ENCODE measurements at regions not wholly inside any gene's neighbourhood (a gene's known extent, or its start where the extent isn't known, plus 50 kb on each side); places are given as distances from the start of the nearest gene placed in this dataset.
"Not testable (repeated sequence)": the region's sequence is repeated elsewhere in the genome, so short reads cannot be mapped to it uniquely, and the experiment has no call there.

GRCh38 chr15:99486371-99487336, 79.1 kb upstream of the MEF2A start:
- peak; percentile 7 for DNase-seq

- DNase-seq: no peak
Measured at GRCh38 chr15:99487337-99487730, 78.5 kb upstream of the MEF2A start.

- no peak for DNase-seq
Measured at GRCh38 chr15:99492275-99492674, 73.5 kb upstream of the MEF2A start.

- no peak for DNase-seq
Measured at GRCh38 chr15:99492716-99493115, 73.1 kb upstream of the MEF2A start.

GRCh38 chr15:99493461-99493860, 72.3 kb upstream of the MEF2A start:
- DNase-seq: no peak

GRCh38 chr15:99494536-99495233, 71.1 kb upstream of the MEF2A start:
- not testable (repeated sequence) for DNase-seq

- no peak for DNase-seq
Measured at GRCh38 chr15:99495430-99496301, 70.1 kb upstream of the MEF2A start.

- no peak for DNase-seq
Measured at GRCh38 chr15:99496302-99496629, 69.5 kb upstream of the MEF2A start.

GRCh38 chr15:99502182-99502581, 63.6 kb upstream of the MEF2A start:
- DNase-seq: no peak

- DNase-seq: no peak
Measured at GRCh38 chr15:99502661-99503060, 63.1 kb upstream of the MEF2A start.

- DNase-seq: no peak
Measured at GRCh38 chr15:99503411-99503810, 62.4 kb upstream of the MEF2A start.

GRCh38 chr15:99504071-99504822, 61.5 kb upstream of the MEF2A start:
- DNase-seq: no peak

GRCh38 chr15:99504823-99505551, 60.8 kb upstream of the MEF2A start:
- peak; percentile 24 for DNase-seq

- DNase-seq: no peak
Measured at GRCh38 chr15:99506399-99506798, 59.4 kb upstream of the MEF2A start.

- no peak for DNase-seq
Measured at GRCh38 chr15:99507016-99507503, 58.7 kb upstream of the MEF2A start.

- DNase-seq: peak; percentile 12
Measured at GRCh38 chr15:99507504-99508310, 58.1 kb upstream of the MEF2A start.

- no peak for DNase-seq
Measured at GRCh38 chr15:99508311-99508645, 57.5 kb upstream of the MEF2A start.

- no peak for DNase-seq
Measured at GRCh38 chr15:99508852-99509251, 56.9 kb upstream of the MEF2A start.

GRCh38 chr15:99509686-99510461, 55.9 kb upstream of the MEF2A start:
- DNase-seq: no peak

- DNase-seq: no peak
Measured at GRCh38 chr15:99511531-99511865, 54.3 kb upstream of the MEF2A start.

Data from HCEC 1CT (cell line).